Skeletal muscle satellite cell (primary cell): ENCODE measurements at regions not wholly inside any gene's neighbourhood (a gene's known extent, or its start where the extent isn't known, plus 50 kb on each side); places are given as distances from the start of the nearest gene placed in this dataset.

Source experiments
- H3K27me3 ChIP-seq: 2 replicates; pipeline ENCODE4 v1.7.0; 2013; ENCODE audit warnings: low read length; ENCODE audit not compliant: control insufficient read depth, insufficient read depth
- H3K36me3 ChIP-seq: 2 replicates; pipeline ENCODE4 v1.7.0; 2013; ENCODE audit warnings: mild to moderate bottlenecking, control low read depth, low read length; ENCODE audit not compliant: insufficient read depth
- H3K4me1 ChIP-seq: 2 replicates; pipeline ENCODE4 v1.7.0; 2013; ENCODE audit warnings: low read length; ENCODE audit not compliant: control insufficient read depth, insufficient read depth
- H3K4me2 ChIP-seq: 2 replicates; pipeline ENCODE4 v1.7.0; 2013; ENCODE audit warnings: mild to moderate bottlenecking, low read length
- H3K4me3 ChIP-seq: 2 replicates; pipeline ENCODE4 v1.7.0; 2013; ENCODE audit warnings: low read length
- H3K9ac ChIP-seq: 2 replicates; pipeline ENCODE4 v1.7.0; 2013; ENCODE audit warnings: mild to moderate bottlenecking, low read depth, low read length, moderate library complexity
- H3K9me3 ChIP-seq: replicated peaks from 2 replicates; pipeline ENCODE4 v1.7.0; 2013; ENCODE audit warnings: mild to moderate bottlenecking, control low read depth, low read length

DNA sequence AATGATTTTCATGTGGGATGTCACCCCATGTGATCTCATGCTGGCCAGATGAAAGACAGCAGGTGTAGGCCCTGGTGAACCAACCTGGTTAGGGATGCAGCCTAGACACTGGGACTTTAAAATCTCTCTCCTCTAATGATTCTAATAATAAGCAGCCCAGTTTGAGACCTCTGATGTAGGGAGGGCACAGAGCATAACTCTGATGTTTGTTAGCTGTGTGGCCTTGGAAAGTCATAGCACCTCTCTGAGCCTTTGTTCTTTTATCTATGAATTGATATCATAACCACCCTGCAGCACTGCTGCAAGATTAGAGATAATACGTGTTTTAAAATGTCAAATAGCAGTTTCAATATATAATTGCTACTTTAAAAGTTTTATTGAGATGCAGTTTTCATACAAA, 106.0 kb downstream of the RPL22L1 start:
- Histone ChIP-seq H3K4me1 (peaks cover 31% of the 10 kb centered on the region), H3K4me3 (no peak overlapping the region)

DNA sequence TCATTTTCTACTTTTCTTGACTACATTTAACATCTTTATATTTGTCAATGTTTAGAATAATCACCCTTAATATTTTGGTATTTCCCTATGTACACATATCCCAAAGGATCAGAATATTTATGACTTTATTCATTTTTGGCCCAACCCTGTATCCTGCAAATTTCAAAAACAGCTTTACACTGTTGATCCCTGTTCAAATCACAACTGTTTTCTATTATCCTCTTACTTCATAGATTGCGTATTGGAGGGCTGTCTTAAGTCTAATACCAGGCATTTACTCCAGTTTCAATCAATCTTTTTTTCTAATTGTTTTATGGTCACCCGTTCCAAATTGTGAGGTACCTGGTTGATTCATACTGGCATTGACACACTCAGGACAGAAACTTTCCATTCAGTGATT, 107.9 kb downstream of the RPL22L1 start:
- no peak overlapping the region for H3K4me2 ChIP-seq
- no peak overlapping the region for H3K4me3 ChIP-seq
- H3K36me3 ChIP-seq: no peaks in the 10 kb centered on the region
- H3K27me3 ChIP-seq: no peaks in the 10 kb centered on the region
- peaks cover 21% of the 10 kb centered on the region for H3K4me1 ChIP-seq
- H3K9ac ChIP-seq: no peak overlapping the region
- H3K9me3 ChIP-seq: no peaks in the 10 kb centered on the region

More for the DNA sequence above, 106.0 kb downstream of the RPL22L1 start:
- no peak overlapping the region for H3K9ac ChIP-seq
- H3K4me2 ChIP-seq: no peak overlapping the region
- no peaks in the 10 kb centered on the region for H3K9me3 ChIP-seq
- no peaks in the 10 kb centered on the region for H3K36me3 ChIP-seq
- no peaks in the 10 kb centered on the region for H3K27me3 ChIP-seq

DNA sequence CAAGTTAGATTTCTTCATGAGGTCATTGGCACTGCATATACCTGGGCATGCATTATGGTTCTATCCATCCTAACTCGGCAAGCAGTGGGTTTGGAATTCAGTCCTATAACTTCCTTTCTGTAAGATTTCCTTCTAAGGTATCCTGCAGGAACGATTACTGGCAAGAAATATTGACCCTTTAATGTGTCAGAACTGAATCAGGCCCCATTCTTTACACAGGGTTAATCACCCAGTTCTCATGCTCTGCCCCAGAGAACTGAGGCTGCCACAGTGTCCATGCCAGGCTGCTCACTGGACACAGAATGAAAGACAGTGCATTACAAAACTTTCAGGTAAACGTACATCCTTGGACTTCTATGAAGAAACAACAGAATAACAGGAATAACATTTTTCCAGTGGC, 108.9 kb downstream of the RPL22L1 start:
- no peak overlapping the region for H3K9ac ChIP-seq
- no peaks in the 10 kb centered on the region for H3K9me3 ChIP-seq
- peaks cover 21% of the 10 kb centered on the region for H3K4me1 ChIP-seq
- H3K27me3 ChIP-seq: no peaks in the 10 kb centered on the region
- H3K4me2 ChIP-seq: no peak overlapping the region
- H3K4me3 ChIP-seq: no peak overlapping the region
- no peaks in the 10 kb centered on the region for H3K36me3 ChIP-seq

DNA sequence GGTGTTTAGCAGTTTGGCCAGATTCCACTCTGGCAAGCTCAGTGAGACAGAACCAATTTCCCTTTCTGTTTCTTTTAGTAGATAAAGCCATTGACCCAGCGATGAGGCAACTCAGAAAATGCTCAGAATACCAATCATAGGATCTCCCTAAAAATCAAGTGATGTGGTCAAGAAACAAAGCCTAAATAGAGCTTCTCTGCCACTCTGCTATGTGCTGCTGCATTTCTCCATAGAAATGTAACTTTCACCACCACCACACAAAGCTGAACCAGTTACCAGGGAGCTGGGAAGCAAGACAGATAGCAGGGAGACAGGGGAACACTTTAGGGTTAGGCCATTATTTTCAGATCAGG, 109.8 kb downstream of the RPL22L1 start:
- Histone ChIP-seq H3K9me3 (no peaks in the 10 kb centered on the region), H3K9ac (no peak overlapping the region), H3K36me3 (no peaks in the 10 kb centered on the region), H3K27me3 (no peaks in the 10 kb centered on the region), H3K4me1 (peaks cover 15% of the 10 kb centered on the region), H3K4me2 (no peak overlapping the region), H3K4me3 (no peak overlapping the region)

DNA sequence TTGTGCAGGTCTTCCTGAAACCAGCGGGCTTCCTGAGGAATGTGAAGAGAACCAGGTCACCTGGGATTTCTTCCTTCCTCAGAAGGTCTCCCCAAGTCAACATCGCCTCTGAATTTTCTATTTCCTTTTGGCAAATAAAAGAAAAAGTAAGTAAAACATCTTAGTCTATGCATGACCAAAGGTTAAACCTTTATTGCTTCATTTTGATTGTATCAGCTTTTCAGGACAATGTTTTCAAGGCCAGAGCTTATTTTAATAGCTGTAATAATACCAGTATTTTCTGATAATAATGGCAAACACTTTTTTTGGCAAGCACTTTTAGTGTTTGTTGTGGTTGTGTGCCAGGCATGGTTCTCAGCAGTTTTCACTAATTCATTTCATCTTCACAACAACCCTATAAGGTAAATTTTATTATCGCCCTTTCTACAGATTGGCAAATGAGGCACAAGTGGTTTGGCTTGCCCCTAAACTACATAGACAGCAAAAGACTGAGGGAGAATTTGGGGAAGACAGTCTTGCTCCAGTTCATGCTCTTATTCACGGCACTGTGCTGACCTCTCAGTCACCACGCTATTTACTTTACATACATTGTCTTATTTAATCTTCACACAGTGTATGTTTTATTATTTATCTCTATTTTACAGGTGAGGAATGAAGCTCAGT, 110.4 kb downstream of the RPL22L1 start:
- Histone ChIP-seq H3K27me3 (no peaks in the 10 kb centered on the region), H3K4me2 (no peak overlapping the region), H3K4me1 (peaks cover 16% of the 10 kb centered on the region)

DNA sequence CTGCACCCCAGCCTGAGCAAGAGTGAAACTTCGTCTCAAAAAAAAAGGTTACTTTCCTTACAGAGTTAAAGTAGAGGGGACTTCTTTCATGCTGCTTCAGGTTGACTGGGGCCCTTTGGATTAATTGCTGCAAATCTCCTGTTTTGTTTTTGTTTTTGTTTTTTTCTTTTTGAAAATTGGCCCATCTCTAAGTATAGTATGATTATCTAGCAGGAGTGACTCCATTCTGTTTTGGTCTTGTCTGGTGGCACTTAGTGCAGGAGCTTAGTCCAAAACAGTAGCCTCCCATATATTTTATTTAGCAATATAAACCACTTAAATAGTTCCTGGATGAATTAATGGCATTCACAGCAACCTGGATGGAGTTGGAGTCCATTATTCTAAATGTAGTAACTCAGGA, 113.0 kb downstream of the RPL22L1 start:
- Histone ChIP-seq H3K27me3 (no peaks in the 10 kb centered on the region), H3K9me3 (no peaks in the 10 kb centered on the region), H3K36me3 (no peaks in the 10 kb centered on the region), H3K9ac (no peak overlapping the region), H3K4me3 (no peak overlapping the region), H3K4me2 (no peak overlapping the region), H3K4me1 (peaks cover 42% of the 10 kb centered on the region)

More for the DNA sequence above, 110.4 kb downstream of the RPL22L1 start:
- Histone ChIP-seq H3K9ac (no peak overlapping the region), H3K9me3 (no peaks in the 10 kb centered on the region), H3K4me3 (no peak overlapping the region), H3K36me3 (no peaks in the 10 kb centered on the region)

DNA sequence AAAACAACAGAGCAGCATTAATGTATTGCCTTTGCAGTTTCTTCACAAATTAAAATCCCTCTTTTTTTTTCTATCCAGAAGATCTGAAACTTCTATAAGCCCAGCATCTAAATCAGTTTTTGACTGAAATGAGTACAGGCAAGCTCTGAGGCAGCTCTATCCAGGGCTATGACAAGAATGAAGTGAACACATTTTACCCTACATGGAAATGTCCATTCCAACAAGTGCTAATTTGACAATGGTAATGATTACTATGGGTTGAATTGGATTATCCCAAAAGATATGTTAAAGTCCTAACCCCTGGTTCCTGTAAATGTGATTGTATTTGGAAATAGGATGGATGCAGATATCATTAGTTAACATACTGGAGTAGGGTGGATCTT, 115.7 kb downstream of the RPL22L1 start:
- Histone ChIP-seq H3K27me3 (no peaks in the 10 kb centered on the region), H3K4me3 (no peak overlapping the region), H3K4me2 (no peak overlapping the region), H3K4me1 (peaks cover 54% of the 10 kb centered on the region), H3K36me3 (no peaks in the 10 kb centered on the region), H3K9me3 (no peaks in the 10 kb centered on the region), H3K9ac (peak overlapping the region; percentile 49)

DNA sequence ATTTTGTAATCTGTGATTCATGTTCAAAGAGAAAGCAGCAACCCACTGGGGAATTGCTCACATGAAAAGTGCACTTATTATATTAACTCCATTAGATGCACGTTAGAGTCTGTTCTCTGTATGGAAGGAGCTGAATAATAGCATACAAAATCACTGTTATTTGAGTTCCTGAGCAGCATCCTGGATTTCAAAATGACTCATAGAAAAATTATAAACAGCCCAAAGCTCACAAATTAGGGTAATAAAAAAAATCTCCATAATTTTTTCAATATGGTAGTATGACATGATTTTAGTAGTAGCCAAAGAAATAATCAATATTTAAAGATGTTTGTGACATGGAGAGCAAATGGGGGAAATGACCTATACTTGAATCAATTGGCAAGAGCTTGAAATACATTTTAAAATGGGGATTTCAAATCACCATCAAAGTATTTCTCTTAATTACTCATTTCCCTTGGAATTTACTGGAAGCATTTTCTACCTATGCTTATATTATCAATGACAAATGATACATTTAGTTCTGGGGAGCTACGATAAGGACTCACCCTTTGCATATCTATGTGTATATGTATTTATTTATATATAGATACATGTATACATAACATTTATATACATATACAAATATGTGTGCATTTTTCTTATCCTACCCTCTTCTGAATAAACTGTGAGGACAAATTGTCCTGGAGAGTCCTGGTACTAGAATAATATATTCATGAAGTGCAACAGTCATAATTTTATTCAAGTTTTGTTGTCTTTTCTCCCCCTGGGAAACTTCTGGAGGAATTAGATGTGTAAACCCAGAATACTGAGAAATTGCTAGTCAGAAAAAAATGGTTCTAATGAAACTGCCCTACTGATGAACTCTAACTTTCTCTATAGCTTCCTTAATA, 116.3 kb downstream of the RPL22L1 start:
- Histone ChIP-seq H3K4me2 (peak overlapping the region; percentile 33), H3K36me3 (no peaks in the 10 kb centered on the region), H3K4me1 (peaks cover 54% of the 10 kb centered on the region), H3K27me3 (no peaks in the 10 kb centered on the region), H3K9me3 (no peaks in the 10 kb centered on the region), H3K4me3 (no peak overlapping the region), H3K9ac (peak overlapping the region; percentile 72)

DNA sequence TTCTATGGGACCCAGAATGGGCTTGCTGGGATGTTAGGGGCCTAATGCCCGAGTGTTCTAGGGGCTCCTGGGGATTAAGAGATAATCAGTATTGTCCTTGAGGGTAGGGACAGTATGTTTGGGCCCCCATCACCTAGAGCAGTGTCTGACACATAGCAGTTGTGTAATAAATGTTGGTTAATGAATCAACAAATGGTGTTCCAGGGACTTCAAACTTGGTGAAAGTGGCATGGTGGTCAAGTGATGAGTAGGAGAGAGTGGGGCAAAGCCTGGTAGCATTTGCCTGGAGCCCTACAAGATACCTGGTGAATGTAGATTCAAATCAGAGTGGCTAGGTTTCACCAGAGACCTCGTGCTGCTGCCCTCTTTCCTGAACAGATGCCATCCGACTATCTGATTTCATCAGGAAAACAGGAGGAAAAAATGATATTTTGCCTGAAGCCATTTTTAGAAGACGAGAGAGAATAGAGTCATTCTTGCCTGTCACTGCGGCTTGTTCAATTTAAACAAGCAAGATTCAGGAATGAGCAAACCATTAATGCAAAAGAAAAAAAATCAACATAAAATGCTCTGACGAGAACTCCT, 117.3 kb downstream of the RPL22L1 start:
- Histone ChIP-seq H3K9me3 (no peaks in the 10 kb centered on the region), H3K36me3 (no peaks in the 10 kb centered on the region), H3K27me3 (no peaks in the 10 kb centered on the region), H3K4me3 (peak overlapping the region; percentile 9), H3K4me2 (no peak overlapping the region), H3K4me1 (peaks cover 54% of the 10 kb centered on the region), H3K9ac (peak overlapping the region; percentile 72)

DNA sequence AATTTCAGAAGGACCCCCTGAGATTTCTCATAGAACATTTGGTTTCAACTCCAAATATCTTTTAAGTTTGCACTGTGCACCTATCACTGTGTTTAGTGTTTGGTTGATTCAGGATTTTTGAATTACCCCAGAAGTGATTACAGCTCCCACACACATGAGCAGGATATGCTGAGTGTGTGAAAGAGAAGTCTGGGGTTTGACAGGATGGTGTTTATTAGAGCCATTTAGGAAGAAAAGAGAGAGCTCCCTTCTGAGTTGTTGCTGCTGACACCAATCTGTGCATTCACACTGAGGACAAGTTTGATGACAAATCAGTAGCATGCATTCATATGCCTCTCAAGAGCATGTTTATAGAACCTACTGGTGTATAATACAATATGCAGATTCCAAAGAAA, 118.1 kb downstream of the RPL22L1 start:
- H3K36me3 ChIP-seq: no peaks in the 10 kb centered on the region
- H3K27me3 ChIP-seq: no peaks in the 10 kb centered on the region
- peak overlapping the region; percentile 31 for H3K4me2 ChIP-seq
- no peak overlapping the region for H3K4me3 ChIP-seq
- H3K9ac ChIP-seq: peak overlapping the region; percentile 72
- no peaks in the 10 kb centered on the region for H3K9me3 ChIP-seq
- H3K4me1 ChIP-seq: peaks cover 54% of the 10 kb centered on the region

DNA sequence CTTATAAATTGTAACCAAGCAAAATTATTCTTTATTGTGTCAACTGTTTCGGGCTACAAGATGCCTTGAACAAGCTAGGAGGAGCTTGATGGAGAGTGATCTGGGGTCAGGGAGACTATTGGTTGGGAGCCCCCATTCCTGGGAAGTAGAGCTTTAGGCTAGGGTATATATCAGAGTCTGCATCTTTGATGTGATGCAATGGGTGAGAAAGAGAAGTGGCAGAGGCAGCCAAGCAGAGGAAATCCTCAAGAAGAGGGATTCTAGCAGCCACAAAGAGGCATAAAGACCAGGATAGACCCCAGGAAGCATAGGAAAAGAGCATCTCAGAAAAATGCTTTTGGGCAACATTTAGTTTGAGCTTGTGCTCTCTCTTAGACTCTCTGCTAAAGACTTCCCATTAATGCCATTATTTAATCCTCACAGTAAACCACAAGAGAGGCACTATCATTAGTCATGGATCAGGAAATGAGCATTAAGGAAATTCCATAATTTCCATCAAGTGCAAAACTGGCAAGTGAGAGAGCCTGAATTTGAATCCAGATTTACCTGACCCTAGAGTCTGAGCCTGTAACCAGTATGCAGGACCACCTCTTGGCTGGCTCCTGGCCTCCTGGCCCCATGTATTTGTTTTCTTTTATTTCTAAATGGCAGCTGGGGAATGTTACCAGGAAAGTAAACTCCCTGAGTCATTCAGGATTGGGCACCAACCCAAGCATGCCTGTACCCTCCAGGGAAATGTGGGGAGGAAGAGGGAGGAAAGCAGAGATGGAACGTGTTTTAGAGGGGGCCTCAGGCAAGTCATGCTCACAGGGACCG, 118.7 kb downstream of the RPL22L1 start:
- H3K4me3 ChIP-seq: peak overlapping the region; percentile 32
- no peaks in the 10 kb centered on the region for H3K27me3 ChIP-seq
- H3K9ac ChIP-seq: peak overlapping the region; percentile 72
- peak overlapping the region; percentile 31 for H3K4me2 ChIP-seq
- H3K9me3 ChIP-seq: no peaks in the 10 kb centered on the region
- no peaks in the 10 kb centered on the region for H3K36me3 ChIP-seq
- peaks cover 56% of the 10 kb centered on the region for H3K4me1 ChIP-seq
